Activated T-helper 9 cell treated with anti-CD3 and anti-CD28 coated beads, Interleukin-2, amount 50 U/mL, for 16 hours (primary cell): ENCODE measurements at regions not wholly inside any gene's neighbourhood (a gene's known extent, or its start where the extent isn't known, plus 50 kb on each side); places are given as distances from the start of the nearest gene placed in this dataset.

Experiments
- DNase-seq: peaks from one replicate; pipeline ENCODE4 v3.0.0-alpha.2; 2020; ENCODE audit warnings: low read depth

DNA sequence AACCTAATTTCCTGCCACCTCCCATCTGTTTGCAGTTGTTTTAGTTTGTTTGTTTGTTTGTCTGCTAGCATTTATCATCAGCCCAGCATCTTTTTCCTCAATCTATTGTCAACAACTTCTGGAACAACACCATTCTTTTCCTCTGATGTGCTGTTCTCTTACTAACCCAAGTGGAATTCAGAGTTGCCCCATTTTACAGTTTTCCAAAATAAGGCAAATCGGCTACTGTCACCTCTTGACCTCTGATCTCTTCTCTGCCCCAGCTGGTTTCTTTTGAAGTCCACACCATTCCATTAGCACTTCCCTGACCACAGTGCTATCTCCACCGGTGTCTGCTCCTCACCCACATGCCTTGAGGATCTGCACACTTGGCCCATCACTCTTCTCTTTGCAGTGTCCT is 102.4 kb downstream of the EFNB2 start:
- no peak for DNase-seq

DNA sequence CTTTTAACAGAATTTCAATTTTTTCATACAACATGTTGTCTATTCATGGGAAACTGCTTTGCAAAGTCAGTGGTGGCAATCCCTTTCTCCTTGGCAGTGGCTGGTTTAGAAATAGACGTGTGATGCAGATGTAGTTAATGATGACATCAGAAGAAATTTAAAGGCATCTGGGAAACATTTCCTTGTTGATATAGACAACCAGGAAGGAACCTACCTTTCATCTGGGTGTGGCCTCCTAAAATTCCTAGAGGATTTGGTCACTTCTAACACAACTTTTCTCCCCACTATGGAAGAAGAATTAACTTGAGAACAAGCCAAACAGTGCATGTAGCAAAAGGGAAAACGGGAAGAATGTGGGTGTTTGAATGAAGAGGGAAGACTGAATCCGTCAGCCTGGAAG is 102.8 kb downstream of the EFNB2 start:
- DNase-seq, result no peak

DNA sequence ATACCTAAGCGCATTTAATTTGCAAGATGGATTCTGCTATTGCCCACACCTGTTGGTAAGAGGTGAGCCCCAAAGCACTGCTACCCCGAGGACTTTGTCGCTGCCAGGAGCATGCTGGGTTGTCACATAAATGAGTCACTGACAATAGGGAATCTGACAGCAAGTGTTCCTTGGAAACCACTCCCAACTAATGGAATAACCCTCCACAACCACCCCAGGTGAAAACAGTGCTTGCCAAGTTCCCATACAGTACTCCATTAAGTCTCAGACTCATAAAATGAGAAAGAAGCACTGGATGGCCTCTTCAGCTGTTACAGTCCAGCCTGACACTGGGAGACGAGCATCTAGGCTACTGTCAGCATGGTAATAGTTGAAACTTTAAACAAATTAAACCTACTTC is 108.6 kb downstream of the EFNB2 start:
- no peak for DNase-seq

DNA sequence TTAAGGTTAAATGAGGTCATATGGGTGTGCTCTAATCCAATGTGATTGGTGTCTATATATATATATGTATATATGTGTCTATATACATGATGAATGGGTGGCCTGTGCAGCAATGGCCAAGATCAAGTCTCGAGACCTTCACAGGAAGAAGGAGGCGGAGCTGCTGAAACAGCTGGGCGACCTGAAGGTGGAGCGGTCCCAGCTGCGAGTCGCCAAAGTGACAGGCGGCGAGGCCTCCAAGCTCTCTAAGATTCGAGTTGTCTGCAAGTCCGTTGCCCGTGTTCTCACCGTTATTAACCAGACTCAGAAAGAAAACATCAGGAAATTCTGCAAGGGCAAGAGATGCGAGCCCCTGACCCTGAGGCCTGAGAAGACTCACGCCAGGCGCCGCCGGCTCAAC is 109.8 kb downstream of the EFNB2 start:
- no peak for DNase-seq

DNA sequence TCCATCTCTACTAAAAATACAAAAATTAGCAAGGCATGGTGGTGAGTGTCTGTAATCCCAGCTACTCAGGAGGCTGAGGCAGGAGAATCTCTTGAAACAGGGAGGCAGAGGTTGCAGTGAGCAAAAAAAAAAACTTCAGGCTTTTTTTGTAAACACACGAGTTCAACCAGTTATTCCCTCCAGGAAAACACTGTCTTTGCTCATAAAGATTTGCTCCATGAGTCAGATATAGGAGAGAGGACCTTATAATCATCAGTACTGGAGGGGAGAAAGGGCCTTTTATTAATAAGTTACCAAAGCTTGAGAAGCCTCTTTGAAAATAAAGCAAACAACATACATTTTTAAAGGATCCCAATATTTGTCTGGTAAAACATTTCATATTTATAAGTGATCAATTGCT is 110.7 kb downstream of the EFNB2 start:
- DNase-seq, result no peak

DNA sequence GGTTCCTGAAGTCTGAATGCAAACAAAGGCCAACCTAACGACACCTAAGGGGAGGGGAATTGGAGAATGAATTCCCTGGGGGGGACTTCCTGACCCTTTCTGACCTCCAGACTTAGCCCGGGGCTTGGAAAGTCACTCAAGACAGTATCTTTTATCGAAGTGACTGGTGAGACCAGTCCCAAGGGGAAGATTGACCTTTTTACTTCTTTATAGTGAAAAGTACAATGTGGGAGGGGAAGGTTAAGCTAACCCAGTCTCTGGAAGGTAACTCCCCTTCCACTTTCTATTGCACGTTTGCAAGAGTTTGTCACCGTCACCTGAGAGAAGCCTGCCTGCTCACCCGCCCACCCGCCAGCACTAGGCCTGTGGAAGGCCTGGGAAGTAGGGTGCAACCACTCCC is 111.9 kb downstream of the EFNB2 start:
- DNase-seq, result no peak

DNA sequence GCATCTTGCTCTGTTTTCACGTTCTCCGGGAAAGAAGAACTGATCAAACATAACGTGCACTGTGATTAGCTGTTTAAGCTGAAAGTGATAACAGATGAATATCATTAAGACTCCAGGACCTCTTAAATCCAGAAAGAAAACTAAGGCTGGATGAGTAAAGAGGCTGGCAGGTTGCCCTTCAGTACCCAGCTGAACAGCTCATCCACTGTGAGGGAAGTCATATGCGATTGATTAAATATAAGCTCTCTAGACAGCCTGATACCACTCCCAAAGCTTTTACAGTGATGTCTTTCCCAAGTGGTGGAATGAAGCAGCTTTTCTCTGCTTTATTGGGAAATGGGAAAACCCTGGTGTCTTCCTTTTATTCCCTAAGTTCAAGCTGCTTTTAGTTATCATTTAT is 116.9 kb downstream of the EFNB2 start:
- DNase-seq, result no peak

DNA sequence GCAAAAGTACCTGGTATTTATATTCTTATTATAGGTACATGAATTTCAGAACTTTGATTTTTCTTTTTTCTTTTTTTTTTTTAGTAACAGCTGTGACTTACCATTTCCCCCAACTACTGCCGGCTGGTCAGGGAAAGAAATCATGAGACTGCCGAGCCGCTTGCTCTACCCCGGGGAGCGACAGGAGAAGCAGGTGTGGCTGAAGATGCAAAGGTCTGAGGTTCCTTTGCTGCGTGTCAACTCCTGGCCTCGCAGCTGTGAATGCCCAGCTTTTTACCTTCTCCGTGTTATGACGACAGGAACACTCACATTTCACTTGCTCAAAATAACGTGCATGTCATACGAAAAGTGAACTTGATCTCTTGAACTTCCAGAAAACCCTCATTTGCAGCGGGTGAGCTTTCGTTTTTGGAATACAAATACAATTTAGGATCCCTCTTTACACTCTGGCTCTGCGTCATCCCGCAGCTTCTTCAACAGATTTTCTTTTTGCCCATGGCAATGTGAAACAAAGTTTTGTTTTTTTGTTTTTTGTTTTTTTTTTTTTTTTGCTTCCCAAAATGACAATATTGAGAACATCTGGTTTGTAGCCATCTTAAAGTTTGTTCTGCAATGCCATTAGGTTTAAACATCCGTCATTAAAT is 117.9 kb downstream of the EFNB2 start:
- no peak for DNase-seq

DNA sequence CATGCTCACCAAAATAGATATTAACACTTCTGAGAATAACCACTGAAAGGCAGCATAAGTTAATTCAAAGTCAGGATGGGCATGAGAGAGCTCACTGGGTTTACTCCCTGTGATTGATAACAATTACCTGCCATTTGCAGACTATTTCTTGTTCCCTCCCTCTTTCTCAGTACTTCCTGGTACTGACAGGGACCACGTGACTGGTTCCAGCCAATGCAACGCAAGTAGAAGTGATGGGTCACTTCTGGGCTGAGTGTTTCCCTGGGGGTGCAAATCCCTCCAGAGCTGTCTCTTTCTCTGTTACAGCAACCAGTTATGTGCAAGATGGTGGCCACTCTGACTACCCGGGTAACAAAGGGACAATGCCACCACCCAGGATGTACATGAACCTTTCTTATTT is 118.8 kb downstream of the EFNB2 start:
- DNase-seq, result no peak

DNA sequence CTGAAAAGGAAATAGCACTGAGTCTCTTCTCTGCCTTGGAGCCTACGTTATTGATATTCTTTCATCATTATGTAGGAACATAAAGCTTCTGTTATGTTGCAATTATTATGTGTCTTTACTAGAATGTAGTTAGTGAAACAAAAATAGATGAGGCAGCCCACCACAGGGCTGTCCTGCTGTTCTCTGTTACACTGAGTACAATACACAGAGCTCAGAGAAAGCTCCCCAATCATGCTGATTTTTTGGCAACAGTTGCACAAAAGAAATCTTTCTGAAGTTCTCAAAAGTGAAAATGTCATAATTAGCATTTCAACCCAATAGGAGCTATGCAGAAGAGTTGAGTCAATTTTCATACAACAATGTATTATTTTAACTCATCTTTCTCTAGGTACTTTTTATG is 119.5 kb downstream of the EFNB2 start:
- DNase-seq, result no peak

DNA sequence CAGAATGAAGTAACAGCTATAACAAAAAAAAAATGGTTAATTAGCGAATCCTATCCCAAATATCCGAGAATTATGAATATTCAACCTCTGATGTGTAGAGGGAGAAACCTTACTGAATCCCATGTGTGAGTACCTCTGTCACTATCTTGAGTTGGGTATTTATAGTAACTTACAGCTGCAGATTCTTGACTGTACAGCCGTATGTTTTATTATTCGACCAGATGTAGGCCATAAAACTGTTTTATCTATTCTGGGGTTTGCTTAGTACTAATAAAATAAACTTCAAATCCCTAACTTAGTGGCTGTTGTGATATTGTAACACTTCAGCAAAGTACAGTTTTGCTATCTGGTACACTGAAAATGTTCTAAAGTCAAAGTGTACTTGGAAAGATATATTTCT is 120.0 kb downstream of the EFNB2 start:
- DNase-seq, result no peak

DNA sequence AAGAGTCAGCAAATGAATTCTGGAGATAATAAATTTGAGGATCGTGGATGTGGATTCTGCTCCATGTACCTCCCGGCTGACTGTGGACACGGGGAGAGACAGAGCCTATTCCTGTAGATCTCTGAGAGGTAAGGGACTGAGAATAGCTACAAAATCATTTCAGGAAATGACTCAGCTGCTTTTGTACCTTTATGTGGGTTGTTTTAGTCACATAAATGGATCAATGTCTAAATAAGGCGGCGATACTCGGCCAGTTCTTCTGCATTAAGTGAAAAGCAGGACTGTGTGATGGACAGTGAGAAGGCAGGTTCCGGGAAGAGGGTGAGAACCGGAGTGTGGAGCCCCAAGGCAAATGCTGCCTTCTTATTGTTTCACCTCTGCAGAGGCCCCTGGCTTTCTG is 128.1 kb downstream of the EFNB2 start:
- DNase-seq, result no peak

DNA sequence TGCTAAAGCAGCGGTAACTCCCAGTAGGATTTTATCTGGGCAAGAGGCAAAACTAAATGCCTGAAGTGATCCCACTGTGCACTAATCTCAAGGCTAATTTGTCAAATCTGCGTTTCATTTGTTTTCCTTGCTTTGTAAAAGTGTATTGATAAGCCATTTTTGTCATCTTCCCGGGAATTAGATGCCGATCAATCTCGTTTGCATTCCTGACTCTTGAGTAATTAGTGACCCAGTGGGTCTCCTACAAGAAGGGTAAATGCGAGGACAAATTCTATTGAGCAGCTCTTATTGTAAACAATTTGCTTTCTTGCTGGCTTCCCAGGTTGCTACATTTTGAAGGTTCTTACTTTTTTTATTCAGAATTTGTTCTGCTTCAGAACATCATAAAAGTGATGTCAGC is 129.7 kb downstream of the EFNB2 start:
- no peak for DNase-seq

DNA sequence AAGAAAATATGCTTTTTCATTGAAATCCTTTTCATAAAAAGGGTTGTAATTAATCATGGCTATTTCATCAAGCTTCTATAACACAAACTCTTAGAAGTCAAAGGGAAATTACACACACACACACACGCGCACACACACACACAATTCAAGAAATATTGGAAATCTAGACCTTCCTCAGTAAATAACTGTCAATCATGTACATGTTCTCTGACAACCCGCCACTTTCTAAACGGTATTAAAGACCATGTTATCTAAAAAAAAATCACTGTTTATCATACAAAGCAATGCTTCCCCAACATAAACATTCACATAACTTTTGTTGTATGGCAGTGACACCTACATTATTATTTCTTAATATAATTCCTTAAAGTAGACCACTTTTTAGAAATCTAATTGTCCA is 132.2 kb downstream of the EFNB2 start:
- DNase-seq, result no peak

DNA sequence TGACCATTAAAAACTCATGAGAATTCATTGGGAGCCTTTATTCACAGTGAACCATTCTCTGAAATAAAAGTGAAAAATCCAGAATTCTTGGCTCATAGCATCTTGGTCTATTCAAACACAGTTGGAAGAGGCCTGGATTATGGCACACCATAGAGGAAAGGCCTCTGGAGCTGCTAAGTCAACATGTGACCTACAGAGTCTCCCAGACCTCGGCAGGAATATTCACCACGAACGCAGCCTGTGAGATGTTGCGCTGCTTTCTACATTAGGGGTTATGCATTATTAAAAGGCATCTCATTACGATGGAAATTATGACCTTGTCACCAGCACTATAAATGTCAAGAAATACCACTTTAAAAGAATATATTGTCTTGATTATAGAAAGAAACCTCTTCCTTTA is 132.6 kb downstream of the EFNB2 start:
- DNase-seq, result no peak

DNA sequence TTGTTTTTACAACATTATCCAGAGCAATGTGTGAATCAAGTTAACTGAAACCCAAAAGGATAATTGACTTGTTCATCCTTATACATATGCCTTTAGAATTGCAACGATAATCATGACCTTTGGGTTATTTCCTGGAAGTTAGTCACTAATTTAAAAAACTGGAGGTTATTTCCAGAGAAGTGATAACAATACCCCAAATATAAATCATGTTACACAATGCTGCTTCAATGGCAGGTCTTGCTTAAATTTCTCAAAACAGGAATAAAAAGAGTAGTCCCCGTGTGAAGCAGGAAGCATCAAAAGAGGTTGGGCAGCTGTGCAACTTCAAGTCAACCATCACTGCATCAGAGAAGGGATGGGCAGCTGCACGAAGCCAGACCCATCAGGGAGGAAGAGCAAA is 134.4 kb downstream of the EFNB2 start:
- DNase-seq, result no peak

DNA sequence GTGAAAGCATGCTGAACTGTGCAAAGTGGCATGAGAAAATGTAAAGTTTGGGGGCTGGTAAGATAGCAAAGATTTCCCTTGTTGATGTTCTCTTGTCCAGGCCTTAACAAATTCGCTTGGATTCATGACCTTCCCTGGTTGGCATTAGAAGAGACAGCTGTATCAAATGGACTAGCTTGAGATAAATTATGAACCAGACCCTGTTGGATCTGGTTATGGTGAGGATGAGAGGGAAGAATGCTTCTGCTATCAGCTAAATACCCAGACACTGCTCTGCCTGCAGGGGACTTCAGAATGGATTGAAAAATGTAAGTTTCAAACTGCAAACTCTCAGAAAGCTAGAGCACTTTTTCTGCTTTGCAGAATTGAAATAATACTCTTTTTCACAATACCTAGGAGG is 135.2 kb downstream of the EFNB2 start:
- DNase-seq, result no peak

DNA sequence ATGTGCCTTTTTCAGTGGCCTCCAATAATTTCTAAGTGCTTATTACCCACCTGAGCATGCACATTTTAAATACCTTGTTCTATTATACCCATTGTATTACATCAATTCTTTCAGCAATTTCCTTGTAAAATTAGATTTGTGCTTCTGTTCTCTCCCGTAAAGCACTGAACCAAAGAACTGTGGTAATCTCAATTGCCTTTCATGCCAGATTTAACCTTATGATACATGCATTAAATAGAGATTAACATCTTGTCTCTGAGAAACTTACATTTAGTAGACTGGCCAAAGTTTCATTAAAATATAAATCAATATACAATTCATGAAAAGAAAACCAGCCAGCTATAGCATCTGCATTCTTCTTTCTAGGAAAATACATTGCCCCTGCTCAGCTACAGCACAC is 137.2 kb downstream of the EFNB2 start:
- no peak for DNase-seq

DNA sequence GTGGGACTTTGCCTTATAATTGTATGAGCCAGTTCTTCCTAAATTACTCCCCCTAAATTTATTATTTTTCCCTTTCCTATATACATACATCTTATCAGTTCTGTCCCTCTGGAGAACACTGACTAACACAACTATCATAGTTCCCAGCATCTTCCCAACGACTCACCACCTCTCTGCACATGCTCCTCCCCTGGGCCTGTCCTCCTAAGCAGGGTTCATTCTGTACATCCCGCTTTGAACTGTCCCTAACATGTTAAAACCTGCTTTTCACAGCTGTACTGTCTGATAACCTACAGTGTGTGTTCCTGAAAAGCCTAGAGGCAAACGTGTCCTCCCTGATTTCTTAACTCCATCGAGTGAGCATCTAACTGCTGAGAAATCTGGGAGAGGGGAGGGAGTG is 141.7 kb downstream of the EFNB2 start:
- DNase-seq, result no peak

DNA sequence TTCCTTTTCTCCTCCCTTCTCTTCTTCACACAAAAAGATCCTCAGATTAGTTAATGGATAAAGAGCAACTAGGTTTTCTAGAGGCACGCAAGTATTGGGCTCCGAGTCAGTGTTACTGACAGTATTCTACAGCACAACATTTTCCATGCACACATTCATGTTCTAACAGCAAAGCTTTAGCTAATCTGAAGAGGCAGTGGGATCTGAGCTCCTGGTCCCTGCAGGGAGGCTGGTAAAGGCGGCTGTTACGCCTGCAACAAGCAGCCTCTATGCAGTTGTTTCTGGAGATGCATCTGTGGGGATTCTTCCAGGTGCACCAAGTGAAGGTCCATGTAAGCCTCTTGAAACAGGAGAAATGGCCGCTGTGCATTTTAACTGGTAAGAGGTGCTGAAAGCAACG is 143.8 kb downstream of the EFNB2 start:
- no peak for DNase-seq

DNA sequence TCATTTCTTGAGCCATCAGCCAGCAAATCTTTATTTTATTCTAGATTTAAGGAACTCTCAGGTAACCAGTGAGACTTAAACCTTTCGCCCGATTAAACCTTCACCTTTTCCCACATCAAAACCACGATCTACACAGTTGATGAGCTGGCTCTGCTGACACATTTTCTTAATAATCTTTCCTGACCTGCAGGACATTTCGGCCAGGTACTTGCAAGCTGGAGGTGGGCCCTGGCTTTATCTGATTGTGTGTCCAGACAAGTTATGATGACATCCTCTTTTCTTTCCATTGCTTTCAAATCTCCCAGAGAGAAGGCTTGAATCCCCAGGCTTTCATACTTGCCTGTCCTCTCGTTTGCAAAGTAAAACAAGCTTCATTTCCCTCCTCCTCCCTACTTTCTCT is 144.2 kb downstream of the EFNB2 start:
- no peak for DNase-seq

DNA sequence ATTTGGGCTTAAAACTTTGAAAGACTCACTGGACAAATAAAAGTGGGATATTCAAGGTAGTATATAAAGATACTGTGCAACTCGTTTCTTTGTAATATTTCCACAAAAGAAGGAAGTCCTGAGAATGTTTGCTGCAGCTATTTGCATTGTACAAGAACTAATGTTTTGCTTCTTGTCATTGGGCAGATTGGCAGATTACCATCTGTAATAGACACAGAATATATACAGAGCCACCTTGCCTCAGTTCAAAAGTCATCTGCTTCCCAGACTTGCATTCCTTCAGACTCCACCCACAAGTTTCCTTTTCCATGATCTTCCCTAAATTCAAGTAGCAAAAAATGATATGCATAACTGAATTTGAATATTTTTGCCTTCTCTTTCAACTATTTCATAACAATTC is 145.1 kb downstream of the EFNB2 start:
- DNase-seq, result no peak

DNA sequence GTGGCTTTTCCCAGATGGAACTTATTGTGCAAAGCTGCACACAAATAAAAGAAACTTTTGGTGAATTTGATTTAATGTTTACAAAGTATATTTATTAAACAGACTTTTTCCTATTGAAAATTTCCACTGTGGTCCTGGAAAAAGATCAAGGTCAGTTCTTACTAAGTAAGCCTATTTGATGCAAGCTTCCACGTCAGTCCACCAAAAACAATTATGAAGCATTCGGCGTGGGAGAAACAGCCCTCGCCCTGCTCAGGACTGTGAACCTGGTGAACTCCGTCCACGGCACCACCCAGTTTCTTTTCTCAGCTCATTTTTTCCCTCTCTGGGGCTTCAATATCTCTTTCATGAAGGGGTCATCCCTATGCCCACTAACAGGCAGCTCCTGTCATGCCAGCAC is 149.8 kb downstream of the EFNB2 start:
- no peak for DNase-seq

DNA sequence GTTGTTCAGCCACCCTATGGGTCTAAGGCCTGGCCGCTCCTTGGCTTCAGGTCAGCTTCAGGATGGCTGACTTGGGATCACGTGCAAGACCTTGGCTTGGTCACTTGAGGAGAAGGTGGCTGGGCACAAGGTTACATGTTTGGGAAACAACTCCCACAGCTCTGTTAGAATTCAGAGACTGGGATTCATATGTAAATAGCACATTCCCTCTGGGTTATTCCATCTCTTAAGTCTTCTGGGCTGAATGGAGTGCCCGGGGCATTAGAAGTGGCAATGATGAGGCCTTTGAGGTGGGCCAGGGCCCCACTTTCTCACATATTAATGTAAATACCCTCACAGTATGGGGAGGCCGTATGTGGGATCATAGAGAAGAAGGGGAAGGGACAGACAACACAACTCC is 150.9 kb downstream of the EFNB2 start:
- DNase-seq, result no peak

DNA sequence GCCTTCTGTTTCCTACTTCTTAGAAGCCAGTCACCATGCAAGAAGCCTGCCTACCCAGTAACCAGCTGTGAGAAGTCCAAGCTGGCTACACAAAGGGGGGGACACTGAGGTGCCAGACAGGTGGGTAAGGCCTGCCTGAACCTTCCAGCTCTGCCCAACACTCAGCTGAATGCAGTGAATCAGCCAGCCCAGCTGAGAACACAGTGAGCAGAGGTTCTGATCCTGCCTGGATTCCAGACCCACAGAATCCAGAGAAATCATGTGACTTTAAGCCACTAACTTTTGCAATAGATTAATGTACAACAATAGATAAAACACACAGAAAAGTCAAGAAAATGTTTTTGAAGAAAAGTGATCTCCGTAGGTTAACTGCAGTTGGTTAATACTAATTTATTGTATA is 151.7 kb downstream of the EFNB2 start:
- no peak for DNase-seq
